ENCODE measurements at regions not wholly inside any gene's neighbourhood (a gene's known extent, or its start where the extent isn't known, plus 50 kb on each side); places are given as distances from the start of the nearest gene placed in this dataset.

GRCh38 chr16:49216593-49216992 lies 65.0 kb downstream of the CBLN1 start:
- H3K4me3 ChIP-seq = no peak overlapping the region
- intact Hi-C loops (cut with micrococcal nuclease) = no loop called here
- H3K36me3 ChIP-seq = no peaks in the 10 kb centered on the region
- H3K9me3 ChIP-seq (replicated peaks) = no peaks in the 10 kb centered on the region
- no peak for DNase-seq
- no peak for TF ChIP-seq CTCF (IDR thresholded peaks at IDR 0.05; ENCODE audit: borderline replicate concordance)
- no peak overlapping the region for H3K27ac ChIP-seq (replicated peaks)
- H3K4me1 ChIP-seq = no peaks in the 10 kb centered on the region
- peaks cover 71% of the 10 kb centered on the region for H3K27me3 ChIP-seq (ENCODE audit: low read depth)

- Histone ChIP-seq H3K27me3 (ENCODE audit: low read depth) (peaks cover 46% of the 10 kb centered on the region), H3K4me1 (no peaks in the 10 kb centered on the region), H3K36me3 (no peaks in the 10 kb centered on the region), H3K27ac (replicated peaks) (no peak overlapping the region), H3K9me3 (replicated peaks) (no peaks in the 10 kb centered on the region), H3K4me3 (no peak overlapping the region)
- intact Hi-C loops (cut with micrococcal nuclease) = no loop called here
- TF ChIP-seq CTCF (IDR thresholded peaks at IDR 0.05; ENCODE audit: borderline replicate concordance) = no peak
- DNase-seq = no peak
Observed at GRCh38 chr16:49213594-49213993, 68.0 kb downstream of the CBLN1 start.

GRCh38 chr16:49204191-49204590 lies 77.4 kb downstream of the CBLN1 start:
- intact Hi-C loops (cut with micrococcal nuclease) = no loop called here
- H3K4me3 ChIP-seq = no peak overlapping the region
- DNase-seq = no peak
- no peaks in the 10 kb centered on the region for H3K4me1 ChIP-seq
- TF ChIP-seq CTCF (IDR thresholded peaks at IDR 0.05; ENCODE audit: borderline replicate concordance) = no peak
- no peaks in the 10 kb centered on the region for H3K9me3 ChIP-seq (replicated peaks)
- no peaks in the 10 kb centered on the region for H3K36me3 ChIP-seq
- H3K27me3 ChIP-seq (ENCODE audit: low read depth) = peaks cover 45% of the 10 kb centered on the region
- H3K27ac ChIP-seq (replicated peaks) = no peak overlapping the region

- Histone ChIP-seq H3K4me3 (no peak overlapping the region), H3K4me1 (no peaks in the 10 kb centered on the region), H3K27ac (replicated peaks) (no peak overlapping the region), H3K27me3 (ENCODE audit: low read depth) (peaks cover 51% of the 10 kb centered on the region), H3K36me3 (no peaks in the 10 kb centered on the region), H3K9me3 (replicated peaks) (no peaks in the 10 kb centered on the region)
- no peak for TF ChIP-seq CTCF (IDR thresholded peaks at IDR 0.05; ENCODE audit: borderline replicate concordance)
- intact Hi-C loops (cut with micrococcal nuclease) = no loop called here
- DNase-seq = no peak
Observed at GRCh38 chr16:49203361-49203760, 78.3 kb downstream of the CBLN1 start.

GRCh38 chr16:49201118-49201517 lies 80.5 kb downstream of the CBLN1 start:
- intact Hi-C loops (cut with micrococcal nuclease) = no loop called here
- Histone ChIP-seq H3K27ac (replicated peaks) (no peak overlapping the region), H3K36me3 (no peaks in the 10 kb centered on the region), H3K4me1 (no peaks in the 10 kb centered on the region), H3K27me3 (ENCODE audit: low read depth) (peaks cover 58% of the 10 kb centered on the region), H3K4me3 (no peak overlapping the region), H3K9me3 (replicated peaks) (no peaks in the 10 kb centered on the region)
- DNase-seq = no peak
- no peak for TF ChIP-seq CTCF (IDR thresholded peaks at IDR 0.05; ENCODE audit: borderline replicate concordance)

Measured in left ventricle myocardium inferior (tissue), 1 donor.